HUES64 (cell line): ENCODE measurements at regions not wholly inside any gene's neighbourhood (a gene's known extent, or its start where the extent isn't known, plus 50 kb on each side); places are given as distances from the start of the nearest gene placed in this dataset.

ENCODE experiments used
- H3K27ac ChIP-seq: 2 replicates; pipeline ENCODE4 v1.7.0; 2013; ENCODE audit warnings: low read depth, low read length, inconsistent platforms
- H3K27me3 ChIP-seq: 2 replicates; pipeline ENCODE4 v1.6.1; 2013; ENCODE audit warnings: mild to moderate bottlenecking, low read length; ENCODE audit not compliant: insufficient read depth
- H3K36me3 ChIP-seq: 2 replicates; pipeline ENCODE4 v1.6.1; 2013; ENCODE audit warnings: mild to moderate bottlenecking, low read length; ENCODE audit not compliant: insufficient read depth
- H3K4me1 ChIP-seq: 2 replicates; pipeline ENCODE4 v1.6.1; 2013; ENCODE audit warnings: mild to moderate bottlenecking, low read length, moderate library complexity; ENCODE audit not compliant: insufficient read depth
- H3K4me3 ChIP-seq: 2 replicates; pipeline ENCODE4 v1.5.1; 2013; ENCODE audit warnings: mild to moderate bottlenecking, low read length, moderate library complexity
- H3K9ac ChIP-seq: 2 replicates; pipeline ENCODE4 v1.6.1; 2013; ENCODE audit warnings: mild to moderate bottlenecking, low read depth, low read length
- H3K9me3 ChIP-seq: 2 replicates; pipeline ENCODE4 v1.6.1; 2013; ENCODE audit warnings: low read depth, low read length; ENCODE audit not compliant: insufficient read depth
- WGBS: fragments of 150-250, 120-280 bp; methylation state at CpG from one replicate; pipeline ENCODE4 v1.1.7; 2013; ENCODE audit warnings: missing lambda C conversion rate; 5-methylcytosine and 5-hydroxymethylcytosine counted together

- Histone ChIP-seq H3K9ac (no peak overlapping the region), H3K36me3 (no peaks in the 10 kb centered on the region), H3K27ac (no peak overlapping the region), H3K4me1 (no peaks in the 10 kb centered on the region), H3K4me3 (no peak overlapping the region), H3K9me3 (peaks cover 12% of the 10 kb centered on the region; the same call in 1 of the 2 replicates), H3K27me3 (no peaks in the 10 kb centered on the region)
- WGBS = 66% methylated on average over 4 of the region's 4 CpGs
These were observed 109.7 kb downstream of the CD8B2 start for GRCh38 chr2:106596844-106597243.

- H3K9me3 ChIP-seq = peaks cover 22% of the 10 kb centered on the region
- H3K36me3 ChIP-seq = no peaks in the 10 kb centered on the region
- WGBS = 86% methylated on average over 3 of the region's 3 CpGs
- H3K4me1 ChIP-seq = no peaks in the 10 kb centered on the region
- no peak overlapping the region for H3K4me3 ChIP-seq
- no peaks in the 10 kb centered on the region for H3K27me3 ChIP-seq
- H3K27ac ChIP-seq = no peak overlapping the region
- no peak overlapping the region for H3K9ac ChIP-seq
These were observed 112.4 kb downstream of the CD8B2 start for GRCh38 chr2:106599540-106599939.

- no peak overlapping the region for H3K4me3 ChIP-seq
- no peaks in the 10 kb centered on the region for H3K27me3 ChIP-seq
- no peaks in the 10 kb centered on the region for H3K4me1 ChIP-seq
- H3K9ac ChIP-seq = no peak overlapping the region
- no peak overlapping the region for H3K27ac ChIP-seq
- WGBS = 88% methylated on average over 4 of the region's 4 CpGs
- H3K36me3 ChIP-seq = no peaks in the 10 kb centered on the region
- peaks cover 22% of the 10 kb centered on the region for H3K9me3 ChIP-seq
These were observed 114.9 kb downstream of the CD8B2 start for GRCh38 chr2:106602042-106602441.

- peaks cover 11% of the 10 kb centered on the region for H3K9me3 ChIP-seq
- no peak overlapping the region for H3K9ac ChIP-seq
- H3K27me3 ChIP-seq = no peaks in the 10 kb centered on the region
- H3K4me3 ChIP-seq = no peak overlapping the region
- no peak overlapping the region for H3K27ac ChIP-seq
- WGBS = 90% methylated on average over 3 of the region's 3 CpGs
- no peaks in the 10 kb centered on the region for H3K36me3 ChIP-seq
- H3K4me1 ChIP-seq = no peaks in the 10 kb centered on the region
These were observed 119.5 kb downstream of the CD8B2 start for GRCh38 chr2:106606652-106607051.

- no peaks in the 10 kb centered on the region for H3K27me3 ChIP-seq
- WGBS = 100% methylated on average over 1 of the region's 1 CpG
- H3K36me3 ChIP-seq = no peaks in the 10 kb centered on the region
- no peak overlapping the region for H3K27ac ChIP-seq
- peaks cover 4% of the 10 kb centered on the region for H3K9me3 ChIP-seq
- H3K9ac ChIP-seq = no peak overlapping the region
- no peak overlapping the region for H3K4me3 ChIP-seq
- H3K4me1 ChIP-seq = no peaks in the 10 kb centered on the region
These were observed 120.2 kb downstream of the CD8B2 start for GRCh38 chr2:106607371-106607770.

GRCh38 chr2:106609780-106610179, 122.6 kb downstream of the CD8B2 start:
- H3K9ac ChIP-seq = no peak overlapping the region
- no peak overlapping the region for H3K27ac ChIP-seq
- no peaks in the 10 kb centered on the region for H3K36me3 ChIP-seq
- no peaks in the 10 kb centered on the region for H3K9me3 ChIP-seq
- H3K27me3 ChIP-seq = no peaks in the 10 kb centered on the region
- H3K4me1 ChIP-seq = no peaks in the 10 kb centered on the region
- no peak overlapping the region for H3K4me3 ChIP-seq
- 100% methylated on average over 1 of the region's 2 CpGs for WGBS

- WGBS = 93% methylated on average over 5 of the region's 5 CpGs
- H3K4me1 ChIP-seq = peaks cover 12% of the 10 kb centered on the region
- H3K27ac ChIP-seq = no peak overlapping the region
These were observed 127.5 kb downstream of the CD8B2 start for GRCh38 chr2:106614511-106615291.

GRCh38 chr2:106618614-106619013, 131.4 kb downstream of the CD8B2 start:
- WGBS = 73% methylated on average over 3 of the region's 3 CpGs
- H3K27ac ChIP-seq = no peak overlapping the region
- H3K4me3 ChIP-seq = no peak overlapping the region

More at GRCh38 chr2:106614511-106615291, 127.5 kb downstream of the CD8B2 start:
- no peak overlapping the region for H3K4me3 ChIP-seq
- no peaks in the 10 kb centered on the region for H3K36me3 ChIP-seq
- no peaks in the 10 kb centered on the region for H3K9me3 ChIP-seq
- H3K27me3 ChIP-seq = no peaks in the 10 kb centered on the region
- no peak overlapping the region for H3K9ac ChIP-seq

GRCh38 chr2:106623456-106623855, 136.3 kb downstream of the CD8B2 start:
- no peak overlapping the region for H3K9ac ChIP-seq
- 93% methylated on average over 1 of the region's 2 CpGs for WGBS
- H3K36me3 ChIP-seq = no peaks in the 10 kb centered on the region
- H3K4me1 ChIP-seq = peaks cover 17% of the 10 kb centered on the region
- H3K27me3 ChIP-seq = no peaks in the 10 kb centered on the region
- H3K27ac ChIP-seq = no peak overlapping the region
- peaks cover 7% of the 10 kb centered on the region for H3K9me3 ChIP-seq
- no peak overlapping the region for H3K4me3 ChIP-seq

More at GRCh38 chr2:106618614-106619013, 131.4 kb downstream of the CD8B2 start:
- no peaks in the 10 kb centered on the region for H3K36me3 ChIP-seq
- no peaks in the 10 kb centered on the region for H3K27me3 ChIP-seq
- peaks cover 17% of the 10 kb centered on the region for H3K4me1 ChIP-seq
- no peaks in the 10 kb centered on the region for H3K9me3 ChIP-seq
- H3K9ac ChIP-seq = no peak overlapping the region

- H3K27ac ChIP-seq = no peak overlapping the region
- H3K4me1 ChIP-seq = peaks cover 3% of the 10 kb centered on the region; the same call in 1 of the 2 replicates
- no peak overlapping the region for H3K9ac ChIP-seq
- H3K9me3 ChIP-seq = peaks cover 11% of the 10 kb centered on the region
- no peaks in the 10 kb centered on the region for H3K27me3 ChIP-seq
- H3K4me3 ChIP-seq = no peak overlapping the region
- H3K36me3 ChIP-seq = no peaks in the 10 kb centered on the region
- no CpG with 5 or more reads among the region's 2 CpGs for WGBS
These were observed 137.7 kb downstream of the CD8B2 start for GRCh38 chr2:106624787-106625380.

GRCh38 chr2:106628377-106628776, 141.2 kb downstream of the CD8B2 start:
- H3K9me3 ChIP-seq = peaks cover 11% of the 10 kb centered on the region
- no peak overlapping the region for H3K27ac ChIP-seq
- no peak overlapping the region for H3K9ac ChIP-seq
- 95% methylated on average over 3 of the region's 3 CpGs for WGBS
- H3K4me3 ChIP-seq = no peak overlapping the region
- H3K4me1 ChIP-seq = no peaks in the 10 kb centered on the region
- H3K36me3 ChIP-seq = no peaks in the 10 kb centered on the region
- no peaks in the 10 kb centered on the region for H3K27me3 ChIP-seq
